ENCODE measurements at regions not wholly inside any gene's neighbourhood (a gene's known extent, or its start where the extent isn't known, plus 50 kb on each side); places are given as distances from the start of the nearest gene placed in this dataset.

DNA sequence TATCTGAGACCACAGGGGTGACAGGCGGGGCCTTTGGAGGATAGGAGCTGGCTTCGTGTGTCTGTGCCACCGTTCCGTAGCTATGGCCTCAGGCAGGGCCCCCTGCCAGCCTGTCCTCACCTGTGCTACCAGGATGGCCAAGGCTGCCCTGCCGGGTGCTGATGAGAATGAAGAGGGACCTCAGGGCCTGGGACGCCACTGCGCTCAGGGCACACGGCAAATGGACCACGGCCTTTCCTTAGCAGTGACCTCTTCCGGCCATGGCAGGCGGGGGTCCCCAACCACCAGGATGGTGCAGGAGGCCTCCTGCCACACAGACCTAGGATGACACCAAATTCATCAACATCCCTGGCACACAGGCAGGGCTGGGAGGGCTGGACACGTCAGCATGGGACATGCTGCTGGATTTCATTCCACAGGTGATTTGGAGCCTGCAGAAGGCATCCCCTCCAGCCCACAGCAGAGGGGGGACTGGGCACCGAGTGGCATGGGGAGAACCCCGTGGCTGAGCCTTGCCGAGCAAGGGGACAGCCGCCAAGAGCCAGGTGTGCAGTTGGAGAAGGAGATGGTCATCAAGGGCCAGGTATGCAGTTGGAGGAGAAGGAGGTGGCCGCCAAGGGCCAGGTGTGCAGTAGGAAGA lies 1321.0 kb downstream of the BRD1 start:
- TF ChIP-seq, protein P1, sequence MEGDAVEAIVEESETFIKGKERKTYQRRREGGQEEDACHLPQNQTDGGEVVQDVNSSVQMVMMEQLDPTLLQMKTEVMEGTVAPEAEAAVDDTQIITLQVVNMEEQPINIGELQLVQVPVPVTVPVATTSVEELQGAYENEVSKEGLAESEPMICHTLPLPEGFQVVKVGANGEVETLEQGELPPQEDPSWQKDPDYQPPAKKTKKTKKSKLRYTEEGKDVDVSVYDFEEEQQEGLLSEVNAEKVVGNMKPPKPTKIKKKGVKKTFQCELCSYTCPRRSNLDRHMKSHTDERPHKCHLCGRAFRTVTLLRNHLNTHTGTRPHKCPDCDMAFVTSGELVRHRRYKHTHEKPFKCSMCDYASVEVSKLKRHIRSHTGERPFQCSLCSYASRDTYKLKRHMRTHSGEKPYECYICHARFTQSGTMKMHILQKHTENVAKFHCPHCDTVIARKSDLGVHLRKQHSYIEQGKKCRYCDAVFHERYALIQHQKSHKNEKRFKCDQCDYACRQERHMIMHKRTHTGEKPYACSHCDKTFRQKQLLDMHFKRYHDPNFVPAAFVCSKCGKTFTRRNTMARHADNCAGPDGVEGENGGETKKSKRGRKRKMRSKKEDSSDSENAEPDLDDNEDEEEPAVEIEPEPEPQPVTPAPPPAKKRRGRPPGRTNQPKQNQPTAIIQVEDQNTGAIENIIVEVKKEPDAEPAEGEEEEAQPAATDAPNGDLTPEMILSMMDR (IDR thresholded peaks at IDR 0.05; ENCODE audit: insufficient read depth, low read length), result no peak
- TF ChIP-seq POLR2AphosphoS5 (IDR thresholded peaks at IDR 0.05; ENCODE audit: low read depth) (no peak), SPI1 (IDR thresholded peaks at IDR 0.05; ENCODE audit: borderline replicate concordance, low read depth) (no peak), GABPA (IDR thresholded peaks at IDR 0.05; ENCODE audit: low read depth) (no peak)

All from HL-60 (cell line).